ENCODE measurements at regions not wholly inside any gene's neighbourhood (a gene's known extent, or its start where the extent isn't known, plus 50 kb on each side); places are given as distances from the start of the nearest gene placed in this dataset.

GRCh38 chr13:80906860-80907259 lies 565.9 kb upstream of the SPRY2 start:
- TF ChIP-seq CTCF (IDR thresholded peaks at IDR 0.05) = no peak
- no peak for TF ChIP-seq POLR2A (IDR thresholded peaks at IDR 0.05)
